Fibroblast of the aortic adventitia (primary cell): ENCODE measurements at regions not wholly inside any gene's neighbourhood (a gene's known extent, or its start where the extent isn't known, plus 50 kb on each side); places are given as distances from the start of the nearest gene placed in this dataset.

Source experiments
- DNase-seq: peaks from one replicate; pipeline ENCODE4 v3.0.0-alpha.2; 2010; ENCODE audit warnings: low read depth
- H3K4me3 ChIP-seq: 2 replicates; pipeline ENCODE4 v1.5.1; 2011; ENCODE audit warnings: low read depth, mild to moderate bottlenecking, control low read depth, low read length, moderate library complexity
- CTCF ChIP-seq: IDR thresholded peaks from 2 replicates; pipeline ENCODE4 v1.5.1; 2011; ENCODE audit warnings: mild to moderate bottlenecking, low read length, control low read depth, inconsistent platforms; ENCODE audit not compliant: insufficient read depth

- no peak for DNase-seq
- TF ChIP-seq CTCF = no peak
- H3K4me3 ChIP-seq = no peak overlapping the region
These were observed 68.7 kb upstream of the ARHGEF3 start for GRCh38 chr3:56870436-56870835.

GRCh38 chr3:56869157-56869889 is 67.6 kb upstream of the ARHGEF3 start:
- no peak overlapping the region for H3K4me3 ChIP-seq
- DNase-seq = no peak
- no peak for TF ChIP-seq CTCF

GRCh38 chr3:56868706-56869105 is 67.0 kb upstream of the ARHGEF3 start:
- no peak for TF ChIP-seq CTCF
- DNase-seq = no peak
- no peak overlapping the region for H3K4me3 ChIP-seq

- no peak for TF ChIP-seq CTCF
- H3K4me3 ChIP-seq = no peak overlapping the region
- DNase-seq = no peak
These were observed 65.9 kb upstream of the ARHGEF3 start for GRCh38 chr3:56867671-56868070.

- DNase-seq = no peak
- no peak for TF ChIP-seq CTCF
- H3K4me3 ChIP-seq = no peak overlapping the region
These were observed 63.3 kb upstream of the ARHGEF3 start for GRCh38 chr3:56864918-56865524.

GRCh38 chr3:56864090-56864489 is 62.3 kb upstream of the ARHGEF3 start:
- H3K4me3 ChIP-seq = no peak overlapping the region
- no peak for TF ChIP-seq CTCF
- no peak for DNase-seq
